CD4-positive, alpha-beta memory T cell (primary cell): ENCODE measurements at regions not wholly inside any gene's neighbourhood (a gene's known extent, or its start where the extent isn't known, plus 50 kb on each side); places are given as distances from the start of the nearest gene placed in this dataset.

Experiments
- CTCF ChIA-PET: fragments of 350-600 bp; sonication (Branson Sonifier 250); formaldehyde crosslinking; loops from one replicate; lab custom pipeline; 2021; ENCODE audit warnings: inconsistent platforms; ENCODE audit not compliant: partially characterized antibody; lab: Charles Lee
- POLR2A ChIA-PET: fragments of 350-600 bp; sonication (Branson Sonifier 250); formaldehyde crosslinking; loops from one replicate; lab custom pipeline; 2021; ENCODE audit not compliant: partially characterized antibody; lab: Charles Lee
- DNase-seq, 5 donors: peaks; one replicate each; pipeline versions ENCODE4 v3.0.0 to v3.0.0-alpha.2; 2020 to 2022; ENCODE audit warnings: mixed read lengths in 1 of 5
- H3K27ac ChIP-seq: one replicate; pipeline ENCODE4 v1.7.0; 2013; ENCODE audit warnings: low read depth, low read length
- H3K27me3 ChIP-seq: 2 replicates; pipeline ENCODE4 v1.7.0; 2013; ENCODE audit warnings: mild to moderate bottlenecking, low read length, moderate library complexity; ENCODE audit not compliant: insufficient read depth
- H3K36me3 ChIP-seq: 2 replicates; pipeline ENCODE4 v1.7.0; 2013; ENCODE audit warnings: mild to moderate bottlenecking, low read length, moderate library complexity; ENCODE audit not compliant: insufficient read depth
- H3K4me1 ChIP-seq: 2 replicates; pipeline ENCODE4 v1.7.0; 2013; ENCODE audit warnings: mild to moderate bottlenecking, low read length, moderate library complexity; ENCODE audit not compliant: insufficient read depth
- H3K4me3 ChIP-seq, 2 donors: one replicate each; pipeline ENCODE4 v1.7.0; 2013; ENCODE audit warnings: low read length in 2 of 2, mild to moderate bottlenecking in 1 of 2
- H3K9me3 ChIP-seq, 2 donors: one replicate each; pipeline ENCODE4 v1.7.0; 2013; ENCODE audit warnings: low read length in 2 of 2, control low read depth in 1 of 2; ENCODE audit not compliant: control insufficient read depth in 1 of 2
- H3K27ac Mint-ChIP-seq, 7 donors: one replicate each; pipeline ENCODE4 v1.8.0; 2020 to 2021; ENCODE audit warnings: mixed read lengths in 7 of 7, mild to moderate bottlenecking in 6 of 7, inconsistent platforms in 3 of 7, moderate library complexity in 3 of 7
- H3K27me3 Mint-ChIP-seq, 2 donors: one replicate each; pipeline ENCODE4 v1.8.0; 2020 to 2021; ENCODE audit warnings: mixed read lengths in 2 of 2
- H3K36me3 Mint-ChIP-seq, 2 donors: one replicate each; pipeline ENCODE4 v1.8.0; 2020 to 2021; ENCODE audit warnings: mixed read lengths in 2 of 2, inconsistent platforms in 1 of 2, mild to moderate bottlenecking in 1 of 2
- H3K4me1 Mint-ChIP-seq, 4 donors: one replicate each; pipeline ENCODE4 v1.8.0; 2020 to 2021; ENCODE audit warnings: mixed read lengths in 4 of 4, mild to moderate bottlenecking in 1 of 4
- H3K4me3 Mint-ChIP-seq, 8 donors: one replicate each; pipeline ENCODE4 v1.8.0; 2020 to 2021; ENCODE audit warnings: mixed read lengths in 8 of 8, mild to moderate bottlenecking in 7 of 8, moderate library complexity in 6 of 8, inconsistent platforms in 3 of 8
- H3K9me3 Mint-ChIP-seq, 8 donors: one replicate each; pipeline ENCODE4 v1.8.0; 2020 to 2021; ENCODE audit warnings: mixed read lengths in 8 of 8, mild to moderate bottlenecking in 5 of 8, inconsistent platforms in 3 of 8, moderate library complexity in 1 of 8
- intact Hi-C: fragments of 100-400 bp; cut with micrococcal nuclease; formaldehyde crosslinking; loops from one replicate; pipeline ENCODE4 v1.15.1; 2023

DNA sequence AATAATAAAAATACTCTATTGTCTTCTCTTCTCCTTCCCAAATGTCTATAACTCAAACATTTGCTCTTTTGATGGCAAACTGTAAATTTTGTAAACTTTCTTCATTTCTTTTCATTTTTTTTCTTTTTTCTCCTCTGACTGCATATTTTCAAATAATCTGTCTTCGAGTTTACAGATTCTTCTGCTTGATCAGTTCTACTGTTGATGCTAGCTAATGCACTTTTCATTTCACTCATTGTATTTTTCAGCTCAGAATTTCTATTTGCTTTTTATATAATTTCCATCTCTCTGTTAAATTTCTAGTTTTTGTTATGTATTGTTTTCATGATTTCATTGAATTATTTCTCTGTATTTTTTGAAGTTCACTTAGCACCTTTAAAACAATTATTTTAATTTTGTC, 646.8 kb upstream of the INTU start:
- H3K27ac Mint-ChIP-seq, result no peak overlapping the region
- H3K36me3 Mint-ChIP-seq, result no peaks in the 10 kb centered on the region
- CTCF ChIA-PET, result no interaction called here
- H3K9me3 ChIP-seq, result no peaks in the 10 kb centered on the region
- no peaks in the 10 kb centered on the region for H3K4me1 Mint-ChIP-seq
- no peak overlapping the region for H3K27ac ChIP-seq
- H3K4me3 Mint-ChIP-seq, result no peak overlapping the region
- no peak overlapping the region for H3K4me3 ChIP-seq
- H3K27me3 ChIP-seq, result no peaks in the 10 kb centered on the region
- no peaks in the 10 kb centered on the region for H3K27me3 Mint-ChIP-seq
- intact Hi-C loops, result no loop called here
- DNase-seq, result no peak
- peaks cover 3 to 23% (median 9%) of the 10 kb centered on the region in 8 donors for H3K9me3 Mint-ChIP-seq
- no peaks in the 10 kb centered on the region for H3K4me1 ChIP-seq
- no peaks in the 10 kb centered on the region for H3K36me3 ChIP-seq
- POLR2A ChIA-PET, result no interaction called here

DNA sequence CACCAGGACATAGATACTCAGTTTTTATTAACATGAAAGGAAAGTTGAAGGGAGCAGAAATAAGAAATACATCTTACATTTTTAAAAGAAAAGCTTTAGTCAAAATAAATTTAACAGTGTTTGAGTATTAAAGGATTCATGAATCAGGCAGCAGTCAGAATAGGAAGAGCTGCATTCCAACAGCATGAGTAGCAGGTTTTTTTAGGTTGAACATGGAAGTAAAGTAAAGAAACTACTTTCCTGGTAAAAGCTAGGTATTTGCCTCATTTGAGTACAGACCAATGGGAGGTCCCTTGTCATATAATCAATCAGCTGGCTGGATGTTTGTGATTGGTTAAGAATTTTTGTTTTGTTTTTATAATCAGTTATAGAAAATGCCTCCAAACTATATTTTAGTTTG, 645.9 kb upstream of the INTU start:
- H3K4me3 ChIP-seq, result no peak overlapping the region
- H3K27ac ChIP-seq, result no peak overlapping the region
- DNase-seq, result no peak
- H3K4me3 Mint-ChIP-seq, result no peak overlapping the region
- intact Hi-C loops, result no loop called here
- ChIA-PET CTCF (no interaction called here), POLR2A (no interaction called here)
- no peaks in the 10 kb centered on the region for H3K9me3 ChIP-seq
- H3K36me3 ChIP-seq, result no peaks in the 10 kb centered on the region
- no peaks in the 10 kb centered on the region for H3K27me3 Mint-ChIP-seq
- H3K4me1 Mint-ChIP-seq, result no peaks in the 10 kb centered on the region
- no peaks in the 10 kb centered on the region for H3K27me3 ChIP-seq
- peaks cover 4 to 23% (median 9%) of the 10 kb centered on the region in 8 donors for H3K9me3 Mint-ChIP-seq
- H3K4me1 ChIP-seq, result no peaks in the 10 kb centered on the region
- H3K27ac Mint-ChIP-seq, result no peak overlapping the region
- H3K36me3 Mint-ChIP-seq, result no peaks in the 10 kb centered on the region

DNA sequence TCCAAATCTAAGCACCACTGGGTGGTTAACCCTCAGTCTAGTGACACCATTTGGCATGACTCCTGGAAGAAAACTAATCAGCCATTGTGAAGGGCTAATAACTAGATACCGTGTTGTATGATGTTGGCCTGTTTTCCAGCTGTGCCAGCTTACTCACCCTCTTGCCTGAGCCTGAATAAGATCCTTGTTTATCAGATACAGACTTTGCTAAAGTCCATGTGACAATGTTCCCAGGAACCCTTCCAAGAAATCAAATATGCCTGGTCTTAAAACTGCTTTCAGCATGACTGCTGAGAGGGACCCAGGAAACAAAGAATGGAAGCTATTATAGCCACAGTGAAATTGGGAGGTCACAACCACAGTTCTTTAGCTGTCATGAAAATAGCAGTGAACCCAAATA, 640.8 kb upstream of the INTU start:
- Mint-ChIP-seq H3K4me3 (no peak overlapping the region), H3K4me1 (no peaks in the 10 kb centered on the region), H3K9me3 (peaks cover 0 to 12% (median 6%) of the 10 kb centered on the region in 8 donors), H3K27ac (no peak overlapping the region), H3K27me3 (no peaks in the 10 kb centered on the region), H3K36me3 (no peaks in the 10 kb centered on the region)
- H3K4me3 ChIP-seq, result no peak overlapping the region
- no peaks in the 10 kb centered on the region for H3K4me1 ChIP-seq
- intact Hi-C loops, result no loop called here
- ChIA-PET POLR2A (no interaction called here), CTCF (no interaction called here)
- no peak overlapping the region for H3K27ac ChIP-seq
- no peak for DNase-seq
- H3K36me3 ChIP-seq, result no peaks in the 10 kb centered on the region
- H3K9me3 ChIP-seq, result no peaks in the 10 kb centered on the region
- no peaks in the 10 kb centered on the region for H3K27me3 ChIP-seq

DNA sequence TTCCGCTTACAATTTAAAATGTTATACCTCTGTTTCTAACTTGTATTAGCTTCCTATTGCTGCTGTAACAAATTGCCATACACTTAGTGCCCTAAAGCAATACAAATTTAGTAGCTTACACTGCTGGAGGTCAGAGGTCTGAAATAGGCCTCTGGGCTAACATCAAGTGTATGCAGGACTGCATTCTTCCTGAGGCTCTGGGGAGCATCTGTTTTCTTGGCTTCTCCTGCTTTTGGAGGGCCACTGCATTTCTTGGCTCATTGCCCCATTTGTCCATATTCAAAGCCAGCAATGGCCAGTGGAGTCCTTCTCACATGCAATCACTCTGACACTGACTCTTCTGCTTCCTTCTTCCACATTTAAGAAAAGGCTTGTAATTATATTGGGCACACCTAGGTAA, 639.8 kb upstream of the INTU start:
- no peaks in the 10 kb centered on the region for H3K27me3 ChIP-seq
- no peaks in the 10 kb centered on the region for H3K9me3 ChIP-seq
- H3K9me3 Mint-ChIP-seq, result peaks cover 0 to 11% (median 6%) of the 10 kb centered on the region in 8 donors
- H3K27ac ChIP-seq, result no peak overlapping the region
- no peaks in the 10 kb centered on the region for H3K36me3 ChIP-seq
- POLR2A ChIA-PET, result no interaction called here
- intact Hi-C loops, result no loop called here
- no peak for DNase-seq
- no peaks in the 10 kb centered on the region for H3K27me3 Mint-ChIP-seq
- no peak overlapping the region for H3K4me3 Mint-ChIP-seq
- H3K4me1 Mint-ChIP-seq, result no peaks in the 10 kb centered on the region
- CTCF ChIA-PET, result no interaction called here
- no peak overlapping the region for H3K4me3 ChIP-seq
- no peak overlapping the region for H3K27ac Mint-ChIP-seq
- H3K36me3 Mint-ChIP-seq, result no peaks in the 10 kb centered on the region
- H3K4me1 ChIP-seq, result no peaks in the 10 kb centered on the region

DNA sequence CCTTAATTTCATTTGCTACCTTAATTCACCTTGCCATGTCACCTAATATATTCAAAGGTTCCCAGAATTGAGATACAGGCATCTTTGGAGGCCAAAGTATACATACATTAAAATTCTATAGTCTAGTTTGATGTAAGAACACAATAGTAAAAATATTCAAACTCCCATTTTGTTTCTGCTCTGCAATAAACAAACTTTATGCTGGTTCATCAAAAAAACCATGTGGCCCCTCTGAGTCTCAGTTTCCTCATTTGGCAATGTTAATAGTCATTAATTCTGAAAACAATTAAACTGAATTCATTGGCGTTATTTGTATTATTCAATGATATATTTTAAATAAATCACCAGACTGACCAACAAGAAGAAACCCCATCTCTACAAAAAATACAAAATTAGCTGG, 639.4 kb upstream of the INTU start:
- ChIA-PET CTCF (no interaction called here), POLR2A (no interaction called here)
- Mint-ChIP-seq H3K4me3 (no peak overlapping the region), H3K27ac (no peak overlapping the region), H3K4me1 (no peaks in the 10 kb centered on the region), H3K36me3 (no peaks in the 10 kb centered on the region), H3K27me3 (no peaks in the 10 kb centered on the region), H3K9me3 (peaks cover 0 to 11% (median 6%) of the 10 kb centered on the region in 8 donors)
- no peaks in the 10 kb centered on the region for H3K4me1 ChIP-seq
- H3K9me3 ChIP-seq, result no peaks in the 10 kb centered on the region
- DNase-seq, result no peak
- H3K27me3 ChIP-seq, result no peaks in the 10 kb centered on the region
- intact Hi-C loops, result no loop called here
- H3K36me3 ChIP-seq, result no peaks in the 10 kb centered on the region
- no peak overlapping the region for H3K4me3 ChIP-seq
- H3K27ac ChIP-seq, result no peak overlapping the region

DNA sequence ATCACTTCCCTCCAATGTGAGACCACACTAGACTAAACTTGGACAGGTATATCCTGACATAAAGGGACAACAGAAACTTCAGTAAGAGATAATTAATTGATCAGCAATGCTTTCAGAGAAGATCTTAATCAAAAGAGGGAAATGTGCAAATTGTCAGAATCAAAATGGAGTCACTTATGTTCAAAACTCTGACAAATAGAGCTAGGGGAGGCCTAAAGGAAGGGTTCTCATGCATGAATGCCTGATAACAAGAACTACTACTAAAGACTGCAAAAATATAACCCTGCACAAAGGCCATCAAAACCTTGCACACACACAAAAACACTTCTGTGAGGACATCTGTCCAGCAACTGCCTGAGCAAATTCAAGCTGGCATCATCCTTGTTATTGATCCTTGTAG, 637.5 kb upstream of the INTU start:
- Mint-ChIP-seq H3K27ac (no peak overlapping the region), H3K9me3 (peaks cover 0 to 9% (median 5%) of the 10 kb centered on the region in 8 donors), H3K36me3 (no peaks in the 10 kb centered on the region), H3K4me1 (no peaks in the 10 kb centered on the region), H3K27me3 (no peaks in the 10 kb centered on the region), H3K4me3 (no peak overlapping the region)
- no peak for DNase-seq
- Histone ChIP-seq H3K9me3 (no peaks in the 10 kb centered on the region), H3K36me3 (no peaks in the 10 kb centered on the region), H3K27ac (no peak overlapping the region), H3K4me1 (no peaks in the 10 kb centered on the region), H3K4me3 (no peak overlapping the region), H3K27me3 (no peaks in the 10 kb centered on the region)
- ChIA-PET POLR2A (no interaction called here), CTCF (no interaction called here)
- intact Hi-C loops, result no loop called here

DNA sequence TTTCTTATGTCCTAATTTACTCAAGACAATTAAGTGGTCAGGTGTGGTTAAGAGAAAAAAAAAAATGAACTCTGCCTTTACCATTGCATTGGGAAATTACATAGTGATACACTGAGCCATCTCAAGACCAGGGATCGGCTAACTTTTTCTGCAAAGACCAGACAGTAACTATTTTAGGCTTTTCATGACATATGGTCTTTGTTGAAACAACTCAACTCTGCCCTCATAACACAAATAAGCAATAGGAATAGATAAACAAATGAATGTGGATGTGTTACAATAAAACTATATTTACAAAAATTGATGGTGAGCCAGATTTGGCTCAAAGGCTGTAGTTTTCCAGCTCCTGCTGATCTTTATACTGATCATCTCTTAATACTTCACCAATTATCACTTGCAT, 632.6 kb upstream of the INTU start:
- no peak overlapping the region for H3K4me3 ChIP-seq
- H3K27ac Mint-ChIP-seq, result no peak overlapping the region
- no peaks in the 10 kb centered on the region for H3K4me1 ChIP-seq
- intact Hi-C loops, result no loop called here
- H3K9me3 ChIP-seq, result no peaks in the 10 kb centered on the region
- H3K27me3 ChIP-seq, result no peaks in the 10 kb centered on the region
- no peak for DNase-seq
- no peaks in the 10 kb centered on the region for H3K36me3 Mint-ChIP-seq
- no peak overlapping the region for H3K27ac ChIP-seq
- CTCF ChIA-PET, result no interaction called here
- H3K4me1 Mint-ChIP-seq, result no peaks in the 10 kb centered on the region
- peaks cover 0 to 11% (median 4%) of the 10 kb centered on the region in 8 donors for H3K9me3 Mint-ChIP-seq
- H3K36me3 ChIP-seq, result no peaks in the 10 kb centered on the region
- H3K27me3 Mint-ChIP-seq, result no peaks in the 10 kb centered on the region
- POLR2A ChIA-PET, result no interaction called here
- H3K4me3 Mint-ChIP-seq, result no peak overlapping the region

DNA sequence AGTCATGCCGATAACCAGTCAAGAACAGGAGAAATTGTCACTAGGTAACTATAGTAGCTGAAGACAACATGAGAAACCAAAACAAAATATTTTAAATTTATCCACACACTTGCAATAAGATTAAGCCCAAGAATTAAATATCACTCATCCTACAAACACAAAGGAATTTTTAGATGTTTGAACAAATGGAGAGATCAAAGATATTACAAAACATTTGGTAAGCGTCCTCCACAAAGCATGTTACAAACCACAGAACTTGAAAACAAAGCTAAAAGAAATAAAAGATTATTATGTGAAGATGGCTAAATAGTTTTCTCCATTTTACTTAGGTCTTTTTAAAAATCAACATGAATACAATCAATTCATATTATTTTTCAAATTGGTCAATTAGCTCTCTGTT, 631.9 kb upstream of the INTU start:
- H3K27me3 Mint-ChIP-seq, result no peaks in the 10 kb centered on the region
- no peak for DNase-seq
- H3K4me3 ChIP-seq, result no peak overlapping the region
- CTCF ChIA-PET, result no interaction called here
- H3K36me3 ChIP-seq, result no peaks in the 10 kb centered on the region
- no peaks in the 10 kb centered on the region for H3K4me1 ChIP-seq
- no peaks in the 10 kb centered on the region for H3K9me3 ChIP-seq
- peaks cover 0 to 11% (median 4%) of the 10 kb centered on the region in 8 donors for H3K9me3 Mint-ChIP-seq
- H3K4me1 Mint-ChIP-seq, result no peaks in the 10 kb centered on the region
- H3K27me3 ChIP-seq, result no peaks in the 10 kb centered on the region
- POLR2A ChIA-PET, result no interaction called here
- no peak overlapping the region for H3K27ac Mint-ChIP-seq
- H3K4me3 Mint-ChIP-seq, result no peak overlapping the region
- H3K27ac ChIP-seq, result no peak overlapping the region
- intact Hi-C loops, result no loop called here
- no peaks in the 10 kb centered on the region for H3K36me3 Mint-ChIP-seq
